ENCODE measurements at regions not wholly inside any gene's neighbourhood (a gene's known extent, or its start where the extent isn't known, plus 50 kb on each side); places are given as distances from the start of the nearest gene placed in this dataset.

DNA sequence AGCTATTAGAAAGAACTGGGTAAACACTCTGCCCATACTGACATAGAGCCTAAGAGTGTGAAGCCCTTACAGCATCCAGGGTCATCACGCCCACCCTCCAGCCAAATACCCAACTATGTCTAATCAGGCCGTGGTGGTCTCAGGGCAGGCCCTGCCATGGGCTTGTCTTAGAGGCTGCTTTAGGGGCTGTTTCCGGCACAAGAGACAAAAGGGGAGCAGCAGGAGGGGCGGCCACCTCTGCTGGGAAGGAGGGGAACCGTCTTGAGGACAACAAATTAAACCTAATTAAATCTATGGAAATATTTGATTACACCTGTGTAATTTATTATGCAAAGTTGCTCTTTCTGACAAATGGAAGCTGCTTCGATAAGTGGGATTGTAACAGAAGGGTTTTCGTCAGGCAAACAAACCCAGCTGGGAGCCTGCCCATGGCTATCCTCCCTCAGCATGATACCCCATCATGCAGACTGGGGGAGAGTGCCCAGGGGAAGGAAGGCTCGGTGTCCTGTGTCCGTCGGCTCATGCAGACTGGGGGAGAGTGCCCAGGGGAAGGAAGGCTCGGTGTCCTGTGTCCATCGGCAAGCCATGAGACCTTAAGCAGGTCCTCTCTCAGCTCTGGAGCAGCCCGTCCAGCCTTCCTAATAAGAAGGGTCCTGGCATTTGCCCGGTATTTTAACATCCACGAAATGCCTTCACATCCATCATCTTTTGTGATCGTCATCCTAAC is 163.6 kb upstream of the B3GAT1 start:
- TF ChIP-seq CTCF (IDR thresholded peaks at IDR 0.05) (no peak), POLR2A (IDR thresholded peaks at IDR 0.05) (no peak)

All from right lobe of liver (tissue), 4 donors.